Mucosa of descending colon (tissue), 3 donors: ENCODE measurements at regions not wholly inside any gene's neighbourhood (a gene's known extent, or its start where the extent isn't known, plus 50 kb on each side); places are given as distances from the start of the nearest gene placed in this dataset.
"Not testable (repeated sequence)": the region's sequence is repeated elsewhere in the genome, so short reads cannot be mapped to it uniquely, and the experiment has no call there.

ENCODE experiments used
- ATAC-seq: fragments of 200-7000 bp; cut with Tn5 transposase; one replicate; pipeline ENCODE4 v1.9.1; 2020; ENCODE audit warnings: mild to moderate bottlenecking, moderate library complexity
- DNase-seq, 3 donors: peaks; one replicate each; pipeline ENCODE4 v3.0.0-alpha.2; 2020
- H3K36me3 ChIP-seq: fragments of 200-600 bp; one replicate; pipeline ENCODE4 v1.8.0; 2021; ENCODE audit warnings: low read depth, mild to moderate bottlenecking
- H3K4me1 ChIP-seq: fragments of 200-600 bp; one replicate; pipeline ENCODE4 v1.8.0; 2021; ENCODE audit warnings: low read depth, mild to moderate bottlenecking
- H3K4me3 ChIP-seq: fragments of 200-600 bp; one replicate; pipeline ENCODE4 v1.8.0; 2021; ENCODE audit warnings: mild to moderate bottlenecking
- H3K9me3 ChIP-seq: fragments of 200-600 bp; one replicate; pipeline ENCODE4 v1.8.0; 2021; ENCODE audit warnings: mild to moderate bottlenecking
- intact Hi-C, 2 donors: fragments of 100-400 bp; cut with DNase I in 1 of 2; cut with micrococcal nuclease in 1 of 2; formaldehyde crosslinking; loops; one replicate each; pipeline versions ENCODE4 v1.11.0 to v1.11.1; 2022; cut with DNase I, micrococcal nuclease
- TF ChIP-seq, protein P1 (sequence below): fragments of 200-600 bp; IDR thresholded peaks from one replicate; pipeline ENCODE4 v1.8.0; 2022; ENCODE audit warnings: antibody characterized with exemption, mild to moderate bottlenecking
- donor health status: DM: no; HTN: no; CAD: no; lungs with moderate emphysema.
- donor health status: DM: no; HTN: no; CAD: no.
- donor health status: DM: no; HTN: yes; CAD: no.

- Histone ChIP-seq H3K4me1 (no peaks in the 10 kb centered on the region), H3K36me3 (no peaks in the 10 kb centered on the region), H3K4me3 (no peak overlapping the region), H3K9me3 (no peaks in the 10 kb centered on the region)
- TF ChIP-seq, protein P1, sequence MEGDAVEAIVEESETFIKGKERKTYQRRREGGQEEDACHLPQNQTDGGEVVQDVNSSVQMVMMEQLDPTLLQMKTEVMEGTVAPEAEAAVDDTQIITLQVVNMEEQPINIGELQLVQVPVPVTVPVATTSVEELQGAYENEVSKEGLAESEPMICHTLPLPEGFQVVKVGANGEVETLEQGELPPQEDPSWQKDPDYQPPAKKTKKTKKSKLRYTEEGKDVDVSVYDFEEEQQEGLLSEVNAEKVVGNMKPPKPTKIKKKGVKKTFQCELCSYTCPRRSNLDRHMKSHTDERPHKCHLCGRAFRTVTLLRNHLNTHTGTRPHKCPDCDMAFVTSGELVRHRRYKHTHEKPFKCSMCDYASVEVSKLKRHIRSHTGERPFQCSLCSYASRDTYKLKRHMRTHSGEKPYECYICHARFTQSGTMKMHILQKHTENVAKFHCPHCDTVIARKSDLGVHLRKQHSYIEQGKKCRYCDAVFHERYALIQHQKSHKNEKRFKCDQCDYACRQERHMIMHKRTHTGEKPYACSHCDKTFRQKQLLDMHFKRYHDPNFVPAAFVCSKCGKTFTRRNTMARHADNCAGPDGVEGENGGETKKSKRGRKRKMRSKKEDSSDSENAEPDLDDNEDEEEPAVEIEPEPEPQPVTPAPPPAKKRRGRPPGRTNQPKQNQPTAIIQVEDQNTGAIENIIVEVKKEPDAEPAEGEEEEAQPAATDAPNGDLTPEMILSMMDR, result no peak
- intact Hi-C loops, result no loop called here
- ATAC-seq (no peak), DNase-seq (no peak)
Measured at GRCh38 chr4:170193496-170193895, 103.7 kb upstream of the AADAT start.

- H3K9me3 ChIP-seq, result no peaks in the 10 kb centered on the region
- no peaks in the 10 kb centered on the region for H3K4me1 ChIP-seq
- no peak overlapping the region for H3K4me3 ChIP-seq
- TF ChIP-seq, protein P1, result no peak
- intact Hi-C loops, result no loop called here
- H3K36me3 ChIP-seq, result no peaks in the 10 kb centered on the region
- ATAC-seq (peak; percentile 27), DNase-seq (no peak)
Measured at GRCh38 chr4:170190265-170190664, 100.5 kb upstream of the AADAT start.

DNA sequence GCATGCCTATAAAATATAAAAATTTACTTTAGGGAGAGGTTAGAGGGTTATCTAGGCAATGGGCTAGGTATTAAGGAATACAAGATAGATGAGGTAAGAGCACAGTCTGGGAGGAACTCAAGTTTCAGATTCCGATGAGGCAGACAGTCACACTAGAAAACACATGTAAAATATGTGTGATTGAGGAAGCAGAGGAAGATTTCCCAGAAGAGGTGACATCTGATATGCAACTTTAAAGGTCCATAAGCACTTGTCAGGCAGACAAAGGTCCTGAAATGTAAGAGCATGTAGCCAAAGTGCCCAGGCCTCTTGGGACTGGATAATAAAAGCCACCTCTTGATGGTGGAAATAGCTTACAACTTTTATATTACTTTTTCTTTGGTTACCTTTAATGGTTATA is 81.1 kb upstream of the AADAT start:
- ATAC-seq (no peak), DNase-seq (no peak)
- intact Hi-C loops, result no loop called here
- no peaks in the 10 kb centered on the region for H3K36me3 ChIP-seq
- no peak overlapping the region for H3K4me3 ChIP-seq
- no peaks in the 10 kb centered on the region for H3K9me3 ChIP-seq
- no peaks in the 10 kb centered on the region for H3K4me1 ChIP-seq
- TF ChIP-seq, protein P1, result no peak

GRCh38 chr4:170169699-170170098 is 79.9 kb upstream of the AADAT start:
- Histone ChIP-seq H3K4me1 (no peaks in the 10 kb centered on the region), H3K4me3 (no peak overlapping the region), H3K9me3 (no peaks in the 10 kb centered on the region), H3K36me3 (no peaks in the 10 kb centered on the region)
- intact Hi-C loops, result no loop called here
- ATAC-seq (no peak), DNase-seq (no peak)
- TF ChIP-seq, protein P1, result no peak

DNA sequence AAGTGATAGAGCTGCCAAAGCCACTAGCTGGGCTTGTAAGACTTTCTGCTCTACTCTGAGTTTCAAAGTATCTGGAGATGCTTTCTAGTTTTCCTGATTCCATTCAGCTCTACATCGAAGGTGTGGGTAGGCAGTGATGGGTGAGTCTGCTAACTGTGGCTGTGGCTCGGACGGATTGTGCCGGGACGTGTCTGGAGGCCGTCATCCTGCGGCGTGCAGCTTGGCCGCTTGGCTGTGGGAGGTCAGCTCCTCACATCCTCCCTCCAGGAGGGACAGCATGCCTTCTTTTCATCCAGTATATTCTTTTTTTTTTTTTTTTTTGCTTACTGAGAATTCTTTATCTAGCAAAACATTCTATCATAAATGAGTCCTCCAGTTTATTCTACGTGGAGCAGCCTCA is 77.9 kb upstream of the AADAT start:
- Histone ChIP-seq H3K4me1 (no peaks in the 10 kb centered on the region), H3K9me3 (no peaks in the 10 kb centered on the region), H3K36me3 (no peaks in the 10 kb centered on the region), H3K4me3 (no peak overlapping the region)
- TF ChIP-seq, protein P1, result no peak
- DNase-seq, result no peak
- ATAC-seq, result no peak
- intact Hi-C loops, result no loop called here

- H3K36me3 ChIP-seq, H3K4me3 ChIP-seq, intact Hi-C loops, H3K9me3 ChIP-seq, ATAC-seq, H3K4me1 ChIP-seq, DNase-seq: not testable (repeated sequence)
Measured at GRCh38 chr4:170166193-170166592, 76.4 kb upstream of the AADAT start.
